HepG2 (cell line): ENCODE measurements at regions not wholly inside any gene's neighbourhood (a gene's known extent, or its start where the extent isn't known, plus 50 kb on each side); places are given as distances from the start of the nearest gene placed in this dataset.

Source experiments
- HNF4G ChIP-seq, 2 experiments: sonication (generic) in 1 of 2; formaldehyde crosslinking in 1 of 2; IDR thresholded peaks; 2 replicates each; pipeline versions ENCODE4 v1.4.0 to v1.6.1; 2011 to 2020; ENCODE audit warnings: borderline replicate concordance in 2 of 2, low read depth in 2 of 2, mild to moderate bottlenecking in 2 of 2, low read length in 1 of 2, missing genetic modification reagents in 1 of 2, moderate library complexity in 1 of 2
- HNRNPL ChIP-seq: fragments of 200-400 bp; formaldehyde crosslinking; IDR thresholded peaks from 2 replicates; pipeline ENCODE4 v1.6.1; 2017; ENCODE audit warnings: mild to moderate bottlenecking, low read depth, low read length
- KDM1A ChIP-seq: IDR thresholded peaks from 2 replicates; pipeline ENCODE4 v1.6.1; 2016; ENCODE audit warnings: missing compliant biosample characterization
- KDM5B ChIP-seq: sonication (generic); formaldehyde crosslinking; IDR thresholded peaks from 2 replicates; pipeline ENCODE4 v1.4.0; 2020; ENCODE audit warnings: missing genetic modification reagents, mild to moderate bottlenecking, borderline replicate concordance
- NFATC3 ChIP-seq: sonication (generic); formaldehyde crosslinking; IDR thresholded peaks from 2 replicates; pipeline ENCODE4 v1.5.1; 2020; ENCODE audit warnings: mild to moderate bottlenecking, missing genetic modification reagents
- NFE2L1 ChIP-seq: sonication (generic); formaldehyde crosslinking; IDR thresholded peaks from 2 replicates; pipeline ENCODE4 v1.4.0; 2020; ENCODE audit warnings: missing genetic modification reagents, mild to moderate bottlenecking, borderline replicate concordance
- PCBP1 ChIP-seq: fragments of 200-400 bp; formaldehyde crosslinking; IDR thresholded peaks from 2 replicates; pipeline ENCODE4 v1.6.1; 2017; ENCODE audit warnings: mild to moderate bottlenecking, low read depth, low read length, borderline replicate concordance
- PHF8 ChIP-seq: sonication (generic); formaldehyde crosslinking; IDR thresholded peaks from 2 replicates; pipeline ENCODE4 v1.5.0; 2020; ENCODE audit warnings: missing genetic modification reagents
- RAD51 ChIP-seq: fragments of 450-650 bp; IDR thresholded peaks from 2 replicates; pipeline ENCODE4 v1.6.1; 2016; ENCODE audit warnings: borderline replicate concordance
- REL ChIP-seq: sonication (generic); formaldehyde crosslinking; conservative IDR thresholded peaks from 2 replicates; pipeline ENCODE4 v1.8.0; 2022; ENCODE audit warnings: mild to moderate bottlenecking, missing genetic modification reagents, moderate library complexity
- TRIM24 ChIP-seq: sonication (generic); formaldehyde crosslinking; IDR thresholded peaks from 2 replicates; pipeline ENCODE4 v1.8.0; 2022; ENCODE audit warnings: mild to moderate bottlenecking, missing genetic modification reagents
- ZFP36L1 ChIP-seq: sonication (generic); formaldehyde crosslinking; IDR thresholded peaks from 2 replicates; pipeline ENCODE4 v1.8.0; 2022; ENCODE audit warnings: mild to moderate bottlenecking, missing genetic modification reagents, moderate library complexity
- ZNF441 ChIP-seq: sonication (generic); formaldehyde crosslinking; IDR thresholded peaks from 2 replicates; pipeline ENCODE4 v1.7.0; 2021; ENCODE audit warnings: missing genetic modification reagents, borderline replicate concordance
- ZNF780A ChIP-seq: sonication (generic); formaldehyde crosslinking; IDR thresholded peaks from 2 replicates; pipeline ENCODE4 v1.8.0; 2022; ENCODE audit warnings: mild to moderate bottlenecking, missing genetic modification reagents, moderate library complexity
- ZNF850 ChIP-seq: sonication (generic); formaldehyde crosslinking; conservative IDR thresholded peaks from 2 replicates; pipeline ENCODE4 v1.9.0; 2021; ENCODE audit warnings: mild to moderate bottlenecking, missing genetic modification reagents
- TF ChIP-seq, protein P1 (sequence below): sonication (generic); formaldehyde crosslinking; IDR thresholded peaks from 2 replicates; pipeline ENCODE4 v1.5.1; 2020; ENCODE audit warnings: missing genetic modification reagents, mild to moderate bottlenecking, borderline replicate concordance
- TF ChIP-seq, protein P2 (sequence below): sonication (generic); formaldehyde crosslinking; IDR thresholded peaks from 2 replicates; pipeline ENCODE4 v1.4.0; 2020; ENCODE audit warnings: mild to moderate bottlenecking, missing genetic modification reagents
- TF ChIP-seq, protein P3 (sequence below): sonication (generic); formaldehyde crosslinking; IDR thresholded peaks from 2 replicates; pipeline ENCODE4 v1.5.1; 2020; ENCODE audit warnings: mild to moderate bottlenecking, missing genetic modification reagents, borderline replicate concordance

- TF ChIP-seq HNF4G (IDR thresholded peaks at IDR 0.05; ENCODE audit: borderline replicate concordance, low read depth, low read length) (peak; percentile 96), HNF4G (CRISPR knock-in tag; IDR thresholded peaks at IDR 0.05; ENCODE audit: borderline replicate concordance, low read depth) (peak; percentile 83; the same call in 1 of the 2 replicates), PCBP1 (peak; percentile 57; the same call in 1 of the 2 replicates), RAD51 (no peak), NFE2L1 (CRISPR knock-in tag) (no peak), KDM1A (CRISPR knock-in tag) (peak; percentile 23; the same call in 1 of the 2 replicates), HNRNPL (peak; percentile 97), KDM5B (CRISPR knock-in tag) (no peak; the same call in 1 of the 2 replicates), PHF8 (CRISPR knock-in tag) (no peak), ZNF441 (CRISPR knock-in tag) (no peak), TRIM24 (CRISPR knock-in tag) (no peak), ZNF850 (CRISPR knock-in tag) (no peak), REL (CRISPR knock-in tag) (no peak), ZNF780A (no peak), NFATC3 (CRISPR knock-in tag) (no peak), ZFP36L1 (CRISPR knock-in tag) (no peak)
- TF ChIP-seq, protein P1, sequence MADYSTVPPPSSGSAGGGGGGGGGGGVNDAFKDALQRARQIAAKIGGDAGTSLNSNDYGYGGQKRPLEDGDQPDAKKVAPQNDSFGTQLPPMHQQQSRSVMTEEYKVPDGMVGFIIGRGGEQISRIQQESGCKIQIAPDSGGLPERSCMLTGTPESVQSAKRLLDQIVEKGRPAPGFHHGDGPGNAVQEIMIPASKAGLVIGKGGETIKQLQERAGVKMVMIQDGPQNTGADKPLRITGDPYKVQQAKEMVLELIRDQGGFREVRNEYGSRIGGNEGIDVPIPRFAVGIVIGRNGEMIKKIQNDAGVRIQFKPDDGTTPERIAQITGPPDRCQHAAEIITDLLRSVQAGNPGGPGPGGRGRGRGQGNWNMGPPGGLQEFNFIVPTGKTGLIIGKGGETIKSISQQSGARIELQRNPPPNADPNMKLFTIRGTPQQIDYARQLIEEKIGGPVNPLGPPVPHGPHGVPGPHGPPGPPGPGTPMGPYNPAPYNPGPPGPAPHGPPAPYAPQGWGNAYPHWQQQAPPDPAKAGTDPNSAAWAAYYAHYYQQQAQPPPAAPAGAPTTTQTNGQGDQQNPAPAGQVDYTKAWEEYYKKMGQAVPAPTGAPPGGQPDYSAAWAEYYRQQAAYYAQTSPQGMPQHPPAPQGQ (CRISPR knock-in tag) = no peak
- TF ChIP-seq, protein P2, sequence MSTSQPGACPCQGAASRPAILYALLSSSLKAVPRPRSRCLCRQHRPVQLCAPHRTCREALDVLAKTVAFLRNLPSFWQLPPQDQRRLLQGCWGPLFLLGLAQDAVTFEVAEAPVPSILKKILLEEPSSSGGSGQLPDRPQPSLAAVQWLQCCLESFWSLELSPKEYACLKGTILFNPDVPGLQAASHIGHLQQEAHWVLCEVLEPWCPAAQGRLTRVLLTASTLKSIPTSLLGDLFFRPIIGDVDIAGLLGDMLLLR (CRISPR knock-in tag) = no peak
- TF ChIP-seq, protein P3, sequence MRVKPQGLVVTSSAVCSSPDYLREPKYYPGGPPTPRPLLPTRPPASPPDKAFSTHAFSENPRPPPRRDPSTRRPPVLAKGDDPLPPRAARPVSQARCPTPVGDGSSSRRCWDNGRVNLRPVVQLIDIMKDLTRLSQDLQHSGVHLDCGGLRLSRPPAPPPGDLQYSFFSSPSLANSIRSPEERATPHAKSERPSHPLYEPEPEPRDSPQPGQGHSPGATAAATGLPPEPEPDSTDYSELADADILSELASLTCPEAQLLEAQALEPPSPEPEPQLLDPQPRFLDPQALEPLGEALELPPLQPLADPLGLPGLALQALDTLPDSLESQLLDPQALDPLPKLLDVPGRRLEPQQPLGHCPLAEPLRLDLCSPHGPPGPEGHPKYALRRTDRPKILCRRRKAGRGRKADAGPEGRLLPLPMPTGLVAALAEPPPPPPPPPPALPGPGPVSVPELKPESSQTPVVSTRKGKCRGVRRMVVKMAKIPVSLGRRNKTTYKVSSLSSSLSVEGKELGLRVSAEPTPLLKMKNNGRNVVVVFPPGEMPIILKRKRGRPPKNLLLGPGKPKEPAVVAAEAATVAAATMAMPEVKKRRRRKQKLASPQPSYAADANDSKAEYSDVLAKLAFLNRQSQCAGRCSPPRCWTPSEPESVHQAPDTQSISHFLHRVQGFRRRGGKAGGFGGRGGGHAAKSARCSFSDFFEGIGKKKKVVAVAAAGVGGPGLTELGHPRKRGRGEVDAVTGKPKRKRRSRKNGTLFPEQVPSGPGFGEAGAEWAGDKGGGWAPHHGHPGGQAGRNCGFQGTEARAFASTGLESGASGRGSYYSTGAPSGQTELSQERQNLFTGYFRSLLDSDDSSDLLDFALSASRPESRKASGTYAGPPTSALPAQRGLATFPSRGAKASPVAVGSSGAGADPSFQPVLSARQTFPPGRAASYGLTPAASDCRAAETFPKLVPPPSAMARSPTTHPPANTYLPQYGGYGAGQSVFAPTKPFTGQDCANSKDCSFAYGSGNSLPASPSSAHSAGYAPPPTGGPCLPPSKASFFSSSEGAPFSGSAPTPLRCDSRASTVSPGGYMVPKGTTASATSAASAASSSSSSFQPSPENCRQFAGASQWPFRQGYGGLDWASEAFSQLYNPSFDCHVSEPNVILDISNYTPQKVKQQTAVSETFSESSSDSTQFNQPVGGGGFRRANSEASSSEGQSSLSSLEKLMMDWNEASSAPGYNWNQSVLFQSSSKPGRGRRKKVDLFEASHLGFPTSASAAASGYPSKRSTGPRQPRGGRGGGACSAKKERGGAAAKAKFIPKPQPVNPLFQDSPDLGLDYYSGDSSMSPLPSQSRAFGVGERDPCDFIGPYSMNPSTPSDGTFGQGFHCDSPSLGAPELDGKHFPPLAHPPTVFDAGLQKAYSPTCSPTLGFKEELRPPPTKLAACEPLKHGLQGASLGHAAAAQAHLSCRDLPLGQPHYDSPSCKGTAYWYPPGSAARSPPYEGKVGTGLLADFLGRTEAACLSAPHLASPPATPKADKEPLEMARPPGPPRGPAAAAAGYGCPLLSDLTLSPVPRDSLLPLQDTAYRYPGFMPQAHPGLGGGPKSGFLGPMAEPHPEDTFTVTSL (CRISPR knock-in tag) = no peak
These were observed 86.1 kb downstream of the NCOR2 start (continued) for GRCh38 chr12:124481257-124481750.
